G401 (cell line): ENCODE measurements at regions not wholly inside any gene's neighbourhood (a gene's known extent, or its start where the extent isn't known, plus 50 kb on each side); places are given as distances from the start of the nearest gene placed in this dataset.
"Not testable (repeated sequence)": the region's sequence is repeated elsewhere in the genome, so short reads cannot be mapped to it uniquely, and the experiment has no call there.

Experiments used
- DNase-seq: peaks from one replicate; pipeline ENCODE4 v3.0.0-alpha.2; 2015; ENCODE audit warnings: low spot score
- in situ Hi-C: cut with HindIII; loops from 2 replicates; pipeline ENCODE4 v1.10.0; 2016; ENCODE audit warnings: low sequenced_read_pairs, mixed read lengths

GRCh38 chr3:18097989-18098388 lies 327.1 kb downstream of the SATB1 start:
- in situ Hi-C loops: no loop called here

GRCh38 chr3:18097473-18097872 lies 327.7 kb downstream of the SATB1 start:
- DNase-seq: no peak
- in situ Hi-C loops: no loop called here

More at GRCh38 chr3:18097989-18098388, 327.1 kb downstream of the SATB1 start:
- no peak for DNase-seq

- no peak for DNase-seq
- in situ Hi-C loops: no loop called here
These were observed 332.4 kb downstream of the SATB1 start for GRCh38 chr3:18092726-18093125.

- in situ Hi-C loops: no loop called here
- DNase-seq: no peak
These were observed 334.8 kb downstream of the SATB1 start for GRCh38 chr3:18090377-18090776.

GRCh38 chr3:18087988-18088387 lies 337.2 kb downstream of the SATB1 start:
- in situ Hi-C loops: no loop called here
- DNase-seq: no peak

GRCh38 chr3:18086760-18087159 lies 338.4 kb downstream of the SATB1 start:
- no peak for DNase-seq
- in situ Hi-C loops: no loop called here

- no peak for DNase-seq
- in situ Hi-C loops: no loop called here
These were observed 339.1 kb downstream of the SATB1 start for GRCh38 chr3:18086078-18086477.

- in situ Hi-C loops: no loop called here
- DNase-seq: no peak
These were observed 339.7 kb downstream of the SATB1 start for GRCh38 chr3:18085429-18085828.

GRCh38 chr3:18083273-18083590 lies 340.8 kb upstream of the TBC1D5 start:
- DNase-seq, in situ Hi-C loops: not testable (repeated sequence)

- in situ Hi-C loops: no loop called here
- DNase-seq: no peak
These were observed 340.3 kb upstream of the TBC1D5 start for GRCh38 chr3:18082551-18083272.

GRCh38 chr3:18080198-18080689 lies 337.8 kb upstream of the TBC1D5 start:
- in situ Hi-C loops: no loop called here
- no peak for DNase-seq

- DNase-seq: no peak
- in situ Hi-C loops: no loop called here
These were observed 337.3 kb upstream of the TBC1D5 start for GRCh38 chr3:18079739-18080138.

GRCh38 chr3:18079062-18079461 lies 336.6 kb upstream of the TBC1D5 start:
- DNase-seq: no peak
- in situ Hi-C loops: no loop called here

- in situ Hi-C loops: no loop called here
These were observed 334.9 kb upstream of the TBC1D5 start for GRCh38 chr3:18077128-18077840.

GRCh38 chr3:18076301-18076700 lies 333.9 kb upstream of the TBC1D5 start:
- in situ Hi-C loops: no loop called here
- DNase-seq: no peak

More at GRCh38 chr3:18077128-18077840, 334.9 kb upstream of the TBC1D5 start:
- no peak for DNase-seq

- in situ Hi-C loops: no loop called here
These were observed 333.4 kb upstream of the TBC1D5 start for GRCh38 chr3:18075799-18076198.

GRCh38 chr3:18071833-18072232 lies 329.4 kb upstream of the TBC1D5 start:
- in situ Hi-C loops: no loop called here
- DNase-seq: no peak

More at GRCh38 chr3:18075799-18076198, 333.4 kb upstream of the TBC1D5 start:
- DNase-seq: no peak

- in situ Hi-C loops: no loop called here
These were observed 328.5 kb upstream of the TBC1D5 start for GRCh38 chr3:18070944-18071343.

GRCh38 chr3:18070231-18070630 lies 327.8 kb upstream of the TBC1D5 start:
- no peak for DNase-seq
- in situ Hi-C loops: no loop called here

More at GRCh38 chr3:18070944-18071343, 328.5 kb upstream of the TBC1D5 start:
- no peak for DNase-seq

- DNase-seq: no peak
- in situ Hi-C loops: no loop called here
These were observed 327.1 kb upstream of the TBC1D5 start for GRCh38 chr3:18069568-18069967.
